Neural progenitor cell (in vitro differentiated cells): ENCODE measurements at regions not wholly inside any gene's neighbourhood (a gene's known extent, or its start where the extent isn't known, plus 50 kb on each side); places are given as distances from the start of the nearest gene placed in this dataset.

ENCODE experiments used
- DNase-seq: peaks from one replicate; pipeline ENCODE4 v3.0.0-alpha.2; 2016; ENCODE audit warnings: low spot score
- H2AFZ ChIP-seq: fragments of 200-600 bp; sonication (generic); replicated peaks from 2 replicates; pipeline ENCODE4 v1.6.1; 2016; ENCODE audit warnings: antibody characterized with exemption
- H3F3A ChIP-seq: fragments of 200-600 bp; sonication (generic); 2 replicates; pipeline ENCODE4 v1.6.1; 2016; ENCODE audit warnings: antibody characterized with exemption, low read depth
- H3K27ac ChIP-seq: fragments of 200-600 bp; sonication (generic); 2 replicates; pipeline ENCODE4 v1.5.1; 2016; ENCODE audit warnings: mild to moderate bottlenecking
- H3K27me3 ChIP-seq: fragments of 200-600 bp; sonication (generic); 2 replicates; pipeline ENCODE4 v1.6.1; 2016; ENCODE audit warnings: mild to moderate bottlenecking, moderate library complexity
- H3K36me3 ChIP-seq: fragments of 200-600 bp; sonication (generic); 2 replicates; pipeline ENCODE4 v1.5.1; 2016
- H3K4me1 ChIP-seq: fragments of 200-600 bp; sonication (generic); 2 replicates; pipeline ENCODE4 v1.6.1; 2016; ENCODE audit warnings: mixed run types
- H3K4me2 ChIP-seq: fragments of 200-600 bp; sonication (generic); 2 replicates; pipeline ENCODE4 v1.6.1; 2016
- H3K4me3 ChIP-seq: fragments of 200-600 bp; sonication (generic); 2 replicates; pipeline ENCODE4 v1.5.1; 2016
- H3K79me2 ChIP-seq: fragments of 200-600 bp; sonication (generic); 2 replicates; pipeline ENCODE4 v1.6.1; 2016; ENCODE audit warnings: low read depth
- H3K9ac ChIP-seq: fragments of 200-600 bp; sonication (generic); 2 replicates; pipeline ENCODE4 v1.6.1; 2016
- H3K9me3 ChIP-seq: fragments of 200-600 bp; sonication (generic); 2 replicates; pipeline ENCODE4 v1.5.1; 2016; ENCODE audit warnings: low read depth
- H4K20me1 ChIP-seq: fragments of 200-600 bp; sonication (generic); 2 replicates; pipeline ENCODE4 v1.6.1; 2016; ENCODE audit warnings: low read depth
- H3K27ac Mint-ChIP-seq: 3 replicates; pipeline ENCODE4 v1.8.0; 2021; ENCODE audit warnings: mixed read lengths
- H3K27me3 Mint-ChIP-seq: 2 replicates; pipeline ENCODE4 v1.8.0; 2022; ENCODE audit warnings: low read depth, mild to moderate bottlenecking, inconsistent platforms, moderate library complexity, mixed read lengths; ENCODE audit not compliant: insufficient read depth
- H3K36me3 Mint-ChIP-seq: 3 replicates; pipeline ENCODE4 v1.8.0; 2021; ENCODE audit warnings: mixed read lengths
- H3K4me1 Mint-ChIP-seq: 3 replicates; pipeline ENCODE4 v1.8.0; 2021; ENCODE audit warnings: mixed read lengths
- H3K4me3 Mint-ChIP-seq: 3 replicates; pipeline ENCODE4 v1.8.0; 2021; ENCODE audit warnings: mild to moderate bottlenecking, moderate library complexity, mixed read lengths
- H3K9me3 Mint-ChIP-seq: 3 replicates; pipeline ENCODE4 v1.8.0; 2020; ENCODE audit warnings: mixed read lengths
- EZH2 ChIP-seq: fragments of 200-600 bp; sonication (generic); IDR thresholded peaks from 2 replicates; pipeline ENCODE4 v1.6.1; 2017; ENCODE audit warnings: antibody characterized with exemption, mild to moderate bottlenecking, moderate library complexity
- EZH2phosphoT487 ChIP-seq: fragments of 200-600 bp; sonication (generic); IDR thresholded peaks from 2 replicates; pipeline ENCODE4 v1.6.1; 2017; ENCODE audit warnings: antibody characterized with exemption
- TF ChIP-seq, protein P1 (sequence below): fragments of 200-600 bp; sonication (generic); IDR thresholded peaks from 2 replicates; pipeline ENCODE4 v1.5.1; 2017; ENCODE audit warnings: antibody characterized with exemption, mild to moderate bottlenecking

DNA sequence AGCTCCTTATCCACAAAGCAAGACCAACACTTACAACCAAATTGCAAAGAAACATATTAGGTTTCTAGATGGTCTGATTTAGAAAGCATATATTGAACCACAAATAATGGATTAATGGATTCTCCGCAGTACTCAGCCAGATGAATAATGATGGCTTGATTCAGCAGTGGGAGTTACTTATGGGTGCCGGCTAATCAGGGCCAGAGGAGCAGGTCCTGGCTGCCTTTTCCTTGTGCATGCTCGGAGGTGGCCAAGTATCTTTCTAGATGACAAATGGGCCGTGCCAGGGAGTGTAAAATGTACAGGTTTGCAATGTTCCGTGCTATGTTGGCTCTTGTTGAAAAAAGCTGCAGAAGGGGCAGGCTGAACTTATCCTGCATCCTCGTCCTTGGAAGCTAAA is 70.2 kb downstream of the VCX3A start:
- no peak overlapping the region for H3K4me2 ChIP-seq

DNA sequence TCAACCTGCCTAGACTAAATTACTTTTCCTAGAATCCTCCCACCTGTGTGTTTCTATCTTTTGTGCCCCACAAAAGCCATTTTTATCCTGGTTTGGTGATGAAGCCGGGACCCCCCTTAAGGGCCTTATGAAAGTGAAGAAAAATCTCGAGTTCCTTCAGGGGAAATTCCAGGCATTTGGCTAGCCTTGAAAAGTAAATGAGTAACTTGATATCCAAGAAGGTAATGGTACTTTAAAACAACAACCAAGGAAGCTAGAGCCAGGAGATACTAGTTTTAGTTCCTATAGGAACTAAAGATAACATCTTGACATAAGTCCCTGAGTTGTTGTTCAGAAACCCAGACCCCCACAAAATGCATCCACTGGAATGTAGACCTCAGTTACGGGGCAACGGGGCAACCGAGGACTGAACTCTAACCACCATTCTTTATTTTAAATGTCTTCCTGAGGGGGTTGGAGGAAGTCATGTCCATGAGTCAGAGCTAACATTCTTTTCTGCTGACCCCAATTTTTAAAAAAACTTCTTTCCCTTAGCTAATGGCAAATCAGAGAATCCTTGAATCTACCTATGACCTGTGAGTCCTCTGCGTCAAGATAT is 73.9 kb downstream of the VCX3A start:
- H3K9me3 ChIP-seq = no peaks in the 10 kb centered on the region
- peaks cover 25% of the 10 kb centered on the region for H3K9me3 Mint-ChIP-seq
- no peak overlapping the region for H3K27ac Mint-ChIP-seq
- H2AFZ ChIP-seq = no peak overlapping the region
- no peak overlapping the region for H3K4me3 Mint-ChIP-seq
- H3K36me3 Mint-ChIP-seq = peaks cover 2% of the 10 kb centered on the region
- H3K36me3 ChIP-seq = no peaks in the 10 kb centered on the region
- H4K20me1 ChIP-seq = no peaks in the 10 kb centered on the region
- H3K9ac ChIP-seq = no peak overlapping the region
- H3K79me2 ChIP-seq = no peaks in the 10 kb centered on the region
- no peak overlapping the region for H3K4me2 ChIP-seq
- no peaks in the 10 kb centered on the region for H3F3A ChIP-seq
- H3K27ac ChIP-seq = no peak overlapping the region
- TF ChIP-seq EZH2phosphoT487 = no peak
- H3K27me3 ChIP-seq = no peaks in the 10 kb centered on the region
- peaks cover 34% of the 10 kb centered on the region for H3K4me1 Mint-ChIP-seq
- H3K4me1 ChIP-seq = no peaks in the 10 kb centered on the region
- peaks cover 10% of the 10 kb centered on the region for H3K27me3 Mint-ChIP-seq
- H3K4me3 ChIP-seq = no peak overlapping the region
- DNase-seq = no peak

More for the DNA sequence above, 70.2 kb downstream of the VCX3A start:
- Histone ChIP-seq H3K9me3 (no peaks in the 10 kb centered on the region), H3K9ac (no peak overlapping the region), H3F3A (no peaks in the 10 kb centered on the region), H3K4me3 (no peak overlapping the region), H3K27me3 (no peaks in the 10 kb centered on the region), H3K36me3 (no peaks in the 10 kb centered on the region), H3K4me1 (no peaks in the 10 kb centered on the region), H2AFZ (no peak overlapping the region), H3K79me2 (no peaks in the 10 kb centered on the region), H3K27ac (no peak overlapping the region), H4K20me1 (no peaks in the 10 kb centered on the region)
- H3K4me1 Mint-ChIP-seq = peaks cover 35% of the 10 kb centered on the region
- no peak overlapping the region for H3K27ac Mint-ChIP-seq
- H3K4me3 Mint-ChIP-seq = no peak overlapping the region
- peaks cover 2% of the 10 kb centered on the region for H3K36me3 Mint-ChIP-seq
- H3K27me3 Mint-ChIP-seq = peaks cover 6% of the 10 kb centered on the region
- H3K9me3 Mint-ChIP-seq = peaks cover 13% of the 10 kb centered on the region
- no peak for TF ChIP-seq EZH2
- TF ChIP-seq EZH2phosphoT487 = no peak
- TF ChIP-seq, protein P1, sequence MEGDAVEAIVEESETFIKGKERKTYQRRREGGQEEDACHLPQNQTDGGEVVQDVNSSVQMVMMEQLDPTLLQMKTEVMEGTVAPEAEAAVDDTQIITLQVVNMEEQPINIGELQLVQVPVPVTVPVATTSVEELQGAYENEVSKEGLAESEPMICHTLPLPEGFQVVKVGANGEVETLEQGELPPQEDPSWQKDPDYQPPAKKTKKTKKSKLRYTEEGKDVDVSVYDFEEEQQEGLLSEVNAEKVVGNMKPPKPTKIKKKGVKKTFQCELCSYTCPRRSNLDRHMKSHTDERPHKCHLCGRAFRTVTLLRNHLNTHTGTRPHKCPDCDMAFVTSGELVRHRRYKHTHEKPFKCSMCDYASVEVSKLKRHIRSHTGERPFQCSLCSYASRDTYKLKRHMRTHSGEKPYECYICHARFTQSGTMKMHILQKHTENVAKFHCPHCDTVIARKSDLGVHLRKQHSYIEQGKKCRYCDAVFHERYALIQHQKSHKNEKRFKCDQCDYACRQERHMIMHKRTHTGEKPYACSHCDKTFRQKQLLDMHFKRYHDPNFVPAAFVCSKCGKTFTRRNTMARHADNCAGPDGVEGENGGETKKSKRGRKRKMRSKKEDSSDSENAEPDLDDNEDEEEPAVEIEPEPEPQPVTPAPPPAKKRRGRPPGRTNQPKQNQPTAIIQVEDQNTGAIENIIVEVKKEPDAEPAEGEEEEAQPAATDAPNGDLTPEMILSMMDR = no peak
- DNase-seq = no peak

GRCh38 chrX:6456196-6456595 is 78.7 kb downstream of the VCX3A start:
- H3K4me2 ChIP-seq = no peak overlapping the region
- DNase-seq = no peak
- H3K36me3 ChIP-seq = no peaks in the 10 kb centered on the region
- no peaks in the 10 kb centered on the region for H3K4me1 Mint-ChIP-seq
- peaks cover 14% of the 10 kb centered on the region for H3K9me3 Mint-ChIP-seq
- H3K27me3 ChIP-seq = no peaks in the 10 kb centered on the region
- H3K27ac ChIP-seq = no peak overlapping the region
- H3K9ac ChIP-seq = no peak overlapping the region
- no peaks in the 10 kb centered on the region for H3K36me3 Mint-ChIP-seq
- H3F3A ChIP-seq = no peaks in the 10 kb centered on the region
- peaks cover 5% of the 10 kb centered on the region for H3K27me3 Mint-ChIP-seq
- no peaks in the 10 kb centered on the region for H3K79me2 ChIP-seq
- no peak overlapping the region for H3K27ac Mint-ChIP-seq
- no peaks in the 10 kb centered on the region for H3K9me3 ChIP-seq
- H3K4me3 ChIP-seq = no peak overlapping the region
- no peaks in the 10 kb centered on the region for H3K4me1 ChIP-seq
- no peak overlapping the region for H3K4me3 Mint-ChIP-seq
- no peak overlapping the region for H2AFZ ChIP-seq
- no peaks in the 10 kb centered on the region for H4K20me1 ChIP-seq
- TF ChIP-seq EZH2phosphoT487 = no peak

GRCh38 chrX:6449946-6450345 is 85.0 kb downstream of the VCX3A start:
- H3K27me3 Mint-ChIP-seq = no peaks in the 10 kb centered on the region
- H3K36me3 ChIP-seq = no peaks in the 10 kb centered on the region
- no peaks in the 10 kb centered on the region for H3K36me3 Mint-ChIP-seq
- H3K4me3 Mint-ChIP-seq = no peak overlapping the region
- no peaks in the 10 kb centered on the region for H3F3A ChIP-seq
- no peaks in the 10 kb centered on the region for H3K27me3 ChIP-seq
- no peak overlapping the region for H3K27ac ChIP-seq
- no peaks in the 10 kb centered on the region for H4K20me1 ChIP-seq
- TF ChIP-seq EZH2phosphoT487 = no peak
- TF ChIP-seq, protein P1 = no peak
- DNase-seq = no peak
- H3K4me1 ChIP-seq = no peaks in the 10 kb centered on the region
- no peaks in the 10 kb centered on the region for H3K79me2 ChIP-seq
- no peaks in the 10 kb centered on the region for H3K9me3 ChIP-seq
- no peak overlapping the region for H3K4me3 ChIP-seq
- H3K9ac ChIP-seq = no peak overlapping the region
- H3K4me1 Mint-ChIP-seq = no peaks in the 10 kb centered on the region
- no peak overlapping the region for H2AFZ ChIP-seq
- no peak overlapping the region for H3K27ac Mint-ChIP-seq
- H3K4me2 ChIP-seq = no peak overlapping the region
- H3K9me3 Mint-ChIP-seq = no peaks in the 10 kb centered on the region
